Suprapubic skin (tissue), 4 donors: ENCODE measurements at regions not wholly inside any gene's neighbourhood (a gene's known extent, or its start where the extent isn't known, plus 50 kb on each side); places are given as distances from the start of the nearest gene placed in this dataset.

Source experiments
- DNase-seq, 2 donors: peaks; one replicate each; pipeline ENCODE4 v3.0.0-alpha.2; 2019; ENCODE audit warnings: low spot score in 2 of 2
- H3K27ac ChIP-seq: fragments of 200-600 bp; sonication (generic); one replicate; pipeline ENCODE4 v1.5.1; 2019
- H3K27me3 ChIP-seq: fragments of 200-600 bp; sonication (generic); one replicate; pipeline ENCODE4 v1.5.1; 2019
- H3K36me3 ChIP-seq: fragments of 200-600 bp; sonication (generic); one replicate; pipeline ENCODE4 v1.5.1; 2019
- H3K4me1 ChIP-seq: fragments of 200-600 bp; sonication (generic); one replicate; pipeline ENCODE4 v1.5.1; 2019
- H3K4me3 ChIP-seq: fragments of 200-600 bp; sonication (generic); one replicate; pipeline ENCODE4 v1.5.1; 2019; ENCODE audit warnings: mild to moderate bottlenecking
- H3K9me3 ChIP-seq: fragments of 200-600 bp; sonication (generic); one replicate; pipeline ENCODE4 v1.5.1; 2019
- EP300 ChIP-seq: sonication (generic); formaldehyde crosslinking; IDR thresholded peaks from one replicate; pipeline ENCODE4 v1.6.1; 2017; ENCODE audit warnings: antibody characterized with exemption
- POLR2A ChIP-seq, 2 donors: fragments of 450-650 bp; IDR thresholded peaks; one replicate each; pipeline ENCODE4 v1.6.1; 2017; ENCODE audit warnings: antibody characterized with exemption in 2 of 2, mild to moderate bottlenecking in 2 of 2, moderate library complexity in 2 of 2
- POLR2AphosphoS5 ChIP-seq, 3 donors: sonication (generic); formaldehyde crosslinking; IDR thresholded peaks; one replicate each; pipeline ENCODE4 v1.6.1; 2017; ENCODE audit warnings: antibody characterized with exemption in 3 of 3
- WGBS: methylation state at CpG from one replicate; pipeline ENCODE4 v1.1.5; 2018; 5-methylcytosine and 5-hydroxymethylcytosine counted together
- TF ChIP-seq, protein P1 (sequence below), 2 donors: fragments of 200-600 bp in 1 of 2; fragments of 450-650 bp in 1 of 2; sonication (generic) in 1 of 2; IDR thresholded peaks; one replicate each; pipeline ENCODE4 v1.5.1; 2016 to 2019; ENCODE audit warnings: antibody characterized with exemption in 2 of 2, mild to moderate bottlenecking in 1 of 2, moderate library complexity in 1 of 2

DNA sequence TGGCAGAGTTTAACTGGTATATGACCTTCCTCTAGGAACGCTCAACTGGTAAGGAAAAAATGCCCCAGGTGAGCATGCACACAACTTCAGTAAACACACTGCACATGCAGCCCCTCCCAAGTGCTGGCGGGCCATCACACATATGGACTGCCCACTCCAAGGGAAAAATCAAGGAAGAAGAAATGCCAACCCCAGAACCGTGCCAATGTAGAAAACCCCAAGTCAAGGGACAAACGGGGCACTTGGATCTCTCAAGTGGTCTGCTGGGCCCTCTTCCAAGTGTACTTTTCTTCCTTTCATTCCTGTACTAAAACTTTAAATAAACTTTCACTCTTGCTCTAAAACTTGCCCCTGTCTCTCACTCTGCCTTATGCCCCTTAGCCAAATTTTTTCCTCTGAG lies 76.4 kb upstream of the ACVR1 start:
- TF ChIP-seq EP300: no peak
- no peak for TF ChIP-seq POLR2AphosphoS5 (IDR thresholded peaks at IDR 0.05)
- TF ChIP-seq POLR2A (IDR thresholded peaks at IDR 0.05): no peak
- TF ChIP-seq, protein P1, sequence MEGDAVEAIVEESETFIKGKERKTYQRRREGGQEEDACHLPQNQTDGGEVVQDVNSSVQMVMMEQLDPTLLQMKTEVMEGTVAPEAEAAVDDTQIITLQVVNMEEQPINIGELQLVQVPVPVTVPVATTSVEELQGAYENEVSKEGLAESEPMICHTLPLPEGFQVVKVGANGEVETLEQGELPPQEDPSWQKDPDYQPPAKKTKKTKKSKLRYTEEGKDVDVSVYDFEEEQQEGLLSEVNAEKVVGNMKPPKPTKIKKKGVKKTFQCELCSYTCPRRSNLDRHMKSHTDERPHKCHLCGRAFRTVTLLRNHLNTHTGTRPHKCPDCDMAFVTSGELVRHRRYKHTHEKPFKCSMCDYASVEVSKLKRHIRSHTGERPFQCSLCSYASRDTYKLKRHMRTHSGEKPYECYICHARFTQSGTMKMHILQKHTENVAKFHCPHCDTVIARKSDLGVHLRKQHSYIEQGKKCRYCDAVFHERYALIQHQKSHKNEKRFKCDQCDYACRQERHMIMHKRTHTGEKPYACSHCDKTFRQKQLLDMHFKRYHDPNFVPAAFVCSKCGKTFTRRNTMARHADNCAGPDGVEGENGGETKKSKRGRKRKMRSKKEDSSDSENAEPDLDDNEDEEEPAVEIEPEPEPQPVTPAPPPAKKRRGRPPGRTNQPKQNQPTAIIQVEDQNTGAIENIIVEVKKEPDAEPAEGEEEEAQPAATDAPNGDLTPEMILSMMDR (IDR thresholded peaks at IDR 0.05): no peak
- no peak overlapping the region for H3K27ac ChIP-seq
- H3K36me3 ChIP-seq: no peaks in the 10 kb centered on the region
- 56% methylated on average over 4 of the region's 4 CpGs for WGBS
- H3K4me1 ChIP-seq: no peaks in the 10 kb centered on the region
- no peak overlapping the region for H3K4me3 ChIP-seq
- peaks cover under 1% of the 10 kb centered on the region for H3K9me3 ChIP-seq
- DNase-seq: no peak
- no peaks in the 10 kb centered on the region for H3K27me3 ChIP-seq

- H3K27me3 ChIP-seq: no peaks in the 10 kb centered on the region
- no peak for DNase-seq
- no peak overlapping the region for H3K4me3 ChIP-seq
- H3K4me1 ChIP-seq: no peaks in the 10 kb centered on the region
- H3K27ac ChIP-seq: no peak overlapping the region
- no peaks in the 10 kb centered on the region for H3K9me3 ChIP-seq
- H3K36me3 ChIP-seq: no peaks in the 10 kb centered on the region
- no peak for TF ChIP-seq POLR2A (IDR thresholded peaks at IDR 0.05)
Observed at GRCh38 chr2:157948856-157949255, 72.7 kb upstream of the ACVR1 start.

GRCh38 chr2:157946919-157947557 lies 70.9 kb upstream of the ACVR1 start:
- Histone ChIP-seq H3K4me3 (no peak overlapping the region), H3K27ac (no peak overlapping the region), H3K9me3 (no peaks in the 10 kb centered on the region), H3K36me3 (no peaks in the 10 kb centered on the region), H3K27me3 (no peaks in the 10 kb centered on the region), H3K4me1 (no peaks in the 10 kb centered on the region)
- no peak for DNase-seq
- TF ChIP-seq EP300 (no peak), POLR2AphosphoS5 (IDR thresholded peaks at IDR 0.05) (no peak), POLR2A (IDR thresholded peaks at IDR 0.05) (no peak)
- TF ChIP-seq, protein P1 (IDR thresholded peaks at IDR 0.05): no peak
- WGBS: 92% methylated on average over 1 of the region's 1 CpG

DNA sequence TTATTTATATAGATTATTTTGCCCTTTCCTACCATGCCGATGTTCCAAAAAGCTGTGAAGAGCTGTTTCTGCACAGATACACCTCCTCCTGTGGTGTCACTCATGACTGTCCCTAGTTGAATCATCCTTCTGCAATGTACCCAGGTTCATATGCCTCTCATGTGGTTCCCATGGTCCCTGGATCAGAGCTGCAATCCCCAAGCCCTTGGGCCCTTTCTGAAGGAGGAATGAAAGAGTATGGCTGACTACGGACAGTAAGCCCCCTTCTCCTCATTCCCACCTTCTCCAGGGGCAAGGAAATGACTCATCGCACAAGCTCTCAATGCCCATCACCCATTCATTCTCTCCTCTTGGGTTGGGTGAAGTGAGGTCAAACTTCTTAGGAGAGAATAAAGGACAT lies 63.9 kb upstream of the ACVR1 start:
- Histone ChIP-seq H3K36me3 (no peaks in the 10 kb centered on the region), H3K4me3 (no peak overlapping the region)
- WGBS: 95% methylated on average over 3 of the region's 3 CpGs

DNA sequence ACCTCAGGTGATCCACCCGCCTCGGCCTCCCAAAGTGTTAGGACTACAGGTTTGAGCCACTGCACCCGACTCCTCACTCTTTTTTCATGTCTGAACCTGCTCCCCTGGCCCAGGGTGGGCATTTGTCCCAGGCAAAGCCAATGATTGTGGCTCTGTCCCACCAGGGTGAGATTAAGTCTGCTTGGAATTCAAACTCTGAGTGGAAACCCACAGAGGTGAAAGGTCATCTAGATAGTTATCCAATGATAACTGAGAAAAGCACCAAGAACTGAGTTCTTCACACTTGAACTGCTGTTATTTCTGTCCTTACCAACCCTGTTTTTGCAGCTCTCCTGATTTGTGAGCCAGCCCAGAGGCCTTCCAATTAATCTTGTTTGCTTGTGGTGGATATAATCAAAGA lies 62.4 kb upstream of the ACVR1 start:
- Histone ChIP-seq H3K36me3 (no peaks in the 10 kb centered on the region), H3K4me3 (no peak overlapping the region), H3K27me3 (no peaks in the 10 kb centered on the region), H3K27ac (no peak overlapping the region), H3K4me1 (no peaks in the 10 kb centered on the region), H3K9me3 (no peaks in the 10 kb centered on the region)
- 85% methylated on average over 3 of the region's 3 CpGs for WGBS
- DNase-seq: no peak
- TF ChIP-seq POLR2A (IDR thresholded peaks at IDR 0.05): no peak
- no peak for TF ChIP-seq POLR2AphosphoS5 (IDR thresholded peaks at IDR 0.05)
- no peak for TF ChIP-seq EP300
- TF ChIP-seq, protein P1 (IDR thresholded peaks at IDR 0.05): no peak

More for the DNA sequence above, 63.9 kb upstream of the ACVR1 start:
- TF ChIP-seq, protein P1 (IDR thresholded peaks at IDR 0.05): no peak
- TF ChIP-seq POLR2AphosphoS5 (IDR thresholded peaks at IDR 0.05): no peak
- TF ChIP-seq EP300: no peak
- no peak for TF ChIP-seq POLR2A (IDR thresholded peaks at IDR 0.05)
- H3K27me3 ChIP-seq: no peaks in the 10 kb centered on the region
- no peak overlapping the region for H3K27ac ChIP-seq
- DNase-seq: no peak
- no peaks in the 10 kb centered on the region for H3K4me1 ChIP-seq
- no peaks in the 10 kb centered on the region for H3K9me3 ChIP-seq

- 86% methylated on average over 1 of the region's 1 CpG for WGBS
- DNase-seq: no peak
- Histone ChIP-seq H3K9me3 (no peaks in the 10 kb centered on the region), H3K27ac (no peak overlapping the region), H3K36me3 (no peaks in the 10 kb centered on the region), H3K4me1 (no peaks in the 10 kb centered on the region), H3K27me3 (no peaks in the 10 kb centered on the region), H3K4me3 (no peak overlapping the region)
- TF ChIP-seq EP300 (no peak), POLR2AphosphoS5 (IDR thresholded peaks at IDR 0.05) (no peak), POLR2A (IDR thresholded peaks at IDR 0.05) (no peak)
- TF ChIP-seq, protein P1 (IDR thresholded peaks at IDR 0.05): no peak
Observed at GRCh38 chr2:157936406-157936805, 60.3 kb upstream of the ACVR1 start.
